B cell (primary cell): ENCODE measurements at regions not wholly inside any gene's neighbourhood (a gene's known extent, or its start where the extent isn't known, plus 50 kb on each side); places are given as distances from the start of the nearest gene placed in this dataset.

ENCODE experiments used
- ATAC-seq: fragments of 200-7000 bp; cut with Tn5 transposase; one replicate; pipeline ENCODE4 v1.10.0; 2021; ENCODE audit warnings: low read depth, mild to moderate bottlenecking, moderate number of reproducible peaks, moderate library complexity
- CTCF ChIA-PET: fragments of 350-600 bp; sonication (Branson Sonifier 250); formaldehyde crosslinking; loops from one replicate; lab custom pipeline; 2021; ENCODE audit warnings: antibody characterized with exemption, inconsistent platforms; lab: Charles Lee
- POLR2A ChIA-PET: fragments of 350-600 bp; sonication (Branson Sonifier 250); formaldehyde crosslinking; loops from one replicate; lab custom pipeline; 2021; ENCODE audit warnings: antibody characterized with exemption; lab: Charles Lee
- DNase-seq: peaks from one replicate; pipeline ENCODE4 v3.0.0; 2013
- H2AFZ ChIP-seq: 2 replicates; pipeline ENCODE4 v1.6.1; 2012; ENCODE audit warnings: mild to moderate bottlenecking, low read depth, low read length; ENCODE audit not compliant: insufficient read depth, poor library complexity, severe bottlenecking
- H3K27ac ChIP-seq, 2 donors: 1 replicate in 1 of 2; 2 replicates in 1 of 2; pipeline ENCODE4 v1.5.1; 2012 to 2013; ENCODE audit warnings: low read length in 2 of 2, mild to moderate bottlenecking in 2 of 2, moderate library complexity in 1 of 2
- H3K27me3 ChIP-seq, 4 experiments: fragments of 200-600 bp in 1 of 4; sonication (generic) in 1 of 4; replicated peaks in 1 of 4; 1 replicate in 2 of 4; 2 replicates in 2 of 4; pipeline versions ENCODE4 v1.6.1 to v1.7.0; 2013 to 2016; ENCODE audit warnings: low read length in 3 of 4, mild to moderate bottlenecking in 2 of 4, mixed read lengths in 1 of 4, moderate library complexity in 1 of 4; ENCODE audit not compliant: insufficient read depth in 4 of 4, control insufficient read depth in 3 of 4; ENCODE audit errors: control extremely low read depth in 1 of 4
- H3K36me3 ChIP-seq, 2 experiments: replicated peaks in 1 of 2; 1 replicate in 1 of 2; 2 replicates in 1 of 2; pipeline versions ENCODE4 v1.6.1 to v1.7.1; 2013; ENCODE audit warnings: low read length in 1 of 2; ENCODE audit not compliant: insufficient read depth in 2 of 2, control insufficient read depth in 1 of 2; ENCODE audit errors: control extremely low read depth in 1 of 2, extremely low read depth in 1 of 2
- H3K4me1 ChIP-seq, 2 donors: fragments of 200-600 bp in 1 of 2; sonication (generic) in 1 of 2; 1 replicate in 1 of 2; 2 replicates in 1 of 2; pipeline versions ENCODE4 v1.5.1 to v1.6.1; 2013 to 2017; ENCODE audit warnings: low read length in 2 of 2; ENCODE audit not compliant: control insufficient read depth in 2 of 2, insufficient read depth in 2 of 2
- H3K4me2 ChIP-seq: replicated peaks from 2 replicates; pipeline ENCODE3; 2012; ENCODE audit warnings: mild to moderate bottlenecking, low read depth, low read length; ENCODE audit not compliant: poor library complexity, severe bottlenecking
- H3K4me3 ChIP-seq, 5 experiments: fragments of 200-600 bp in 1 of 5; sonication (generic) in 1 of 5; 1 replicate in 3 of 5; 2 replicates in 2 of 5; pipeline versions ENCODE4 v1.5.1 to v1.7.0; 2011 to 2016; ENCODE audit warnings: low read length in 4 of 5, mild to moderate bottlenecking in 4 of 5, low read depth in 2 of 5, control low read depth in 1 of 5, moderate library complexity in 1 of 5; ENCODE audit not compliant: insufficient read depth in 1 of 5; ENCODE audit errors: control extremely low read depth in 1 of 5, extremely low read depth in 1 of 5
- H3K79me2 ChIP-seq: fragments of 200-600 bp; sonication (generic); one replicate; pipeline ENCODE4 v1.6.0; 2016; ENCODE audit warnings: low read length; ENCODE audit not compliant: control insufficient read depth, insufficient read depth
- H3K9ac ChIP-seq: fragments of 200-600 bp; sonication (generic); 2 replicates; pipeline ENCODE4 v1.6.1; 2017; ENCODE audit warnings: mild to moderate bottlenecking, low read length, moderate library complexity
- H3K9me3 ChIP-seq, 3 donors: one replicate each; pipeline versions ENCODE4 v1.6.1 to v1.7.1; 2013; ENCODE audit warnings: low read length in 2 of 3; ENCODE audit not compliant: control insufficient read depth in 2 of 3, insufficient read depth in 1 of 3; ENCODE audit errors: control extremely low read depth in 1 of 3
- H4K20me1 ChIP-seq: 2 replicates; pipeline ENCODE4 v1.6.0; 2012; ENCODE audit warnings: mild to moderate bottlenecking, low read length; ENCODE audit not compliant: insufficient read depth, control insufficient read depth, poor library complexity, severe bottlenecking
- H3K27ac Mint-ChIP-seq: one replicate; pipeline ENCODE4 v1.8.0; 2021; ENCODE audit warnings: mixed read lengths
- H3K27me3 Mint-ChIP-seq: one replicate; pipeline ENCODE4 v1.8.0; 2021; ENCODE audit warnings: mixed read lengths
- H3K4me1 Mint-ChIP-seq: one replicate; pipeline ENCODE4 v1.8.0; 2021; ENCODE audit warnings: mixed read lengths
- H3K4me3 Mint-ChIP-seq: one replicate; pipeline ENCODE4 v1.8.0; 2021; ENCODE audit warnings: mixed read lengths
- H3K9me3 Mint-ChIP-seq: one replicate; pipeline ENCODE4 v1.8.0; 2022; ENCODE audit warnings: mixed read lengths; ENCODE audit not compliant: insufficient read depth
- EZH2 ChIP-seq: IDR thresholded peaks from 2 replicates; pipeline ENCODE4 v1.6.1; 2012; ENCODE audit warnings: borderline replicate concordance, low read depth, mild to moderate bottlenecking, moderate library complexity, low read length; ENCODE audit not compliant: insufficient read depth, poor library complexity, severe bottlenecking
- WGBS: methylation state at CpG from one replicate; pipeline ENCODE4 v1.1.5; 2013; ENCODE audit warnings: missing lambda C conversion rate; ENCODE audit not compliant: insufficient coverage; 5-methylcytosine and 5-hydroxymethylcytosine counted together
- intact Hi-C: fragments of 100-400 bp; cut with micrococcal nuclease; formaldehyde crosslinking; loops from one replicate; pipeline ENCODE4 v1.10.0; 2022
- TF ChIP-seq, protein P1 (sequence below): fragments of 200-600 bp; IDR thresholded peaks from one replicate; pipeline ENCODE4 v1.8.0; 2022; ENCODE audit warnings: antibody characterized with exemption, mild to moderate bottlenecking

DNA sequence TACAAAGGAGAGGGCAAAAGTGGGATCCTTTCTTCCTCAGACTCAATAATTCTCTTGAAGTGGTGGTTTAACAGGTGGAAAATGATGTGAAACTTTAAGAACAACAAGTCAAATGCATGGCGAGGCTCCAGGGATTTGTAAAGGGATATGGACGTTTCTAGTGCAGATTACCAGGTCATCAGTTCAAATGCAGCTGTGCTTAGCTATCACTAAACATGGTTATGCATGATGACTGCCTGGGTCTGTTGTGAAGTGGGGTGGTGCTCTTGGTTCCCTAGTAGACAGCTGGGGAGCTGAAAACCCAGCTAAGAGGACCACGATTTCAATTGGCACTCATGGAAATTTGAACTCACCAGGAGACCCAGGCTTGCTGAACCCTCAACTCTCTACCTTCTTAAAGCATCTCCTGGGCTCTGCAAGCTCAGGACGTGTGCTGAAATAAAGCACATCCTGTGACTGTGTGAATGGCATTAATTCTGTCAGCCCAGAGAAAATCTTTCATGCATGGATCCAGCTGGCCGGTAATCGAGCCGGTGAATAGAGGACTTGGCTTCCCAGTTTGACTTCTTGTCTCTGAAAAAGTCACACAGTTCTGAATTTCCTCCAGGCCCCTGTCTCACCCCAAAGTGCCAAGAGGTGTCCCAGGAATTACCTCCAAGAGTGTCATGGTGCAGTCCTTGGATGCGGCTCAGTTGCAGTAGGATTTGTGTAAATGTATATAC is 146.1 kb downstream of the MTX2 start:
- peaks cover 0 to 7% (median 0%) of the 10 kb centered on the region in 4 experiments for H3K27me3 ChIP-seq
- no peak for TF ChIP-seq EZH2
- TF ChIP-seq, protein P1, sequence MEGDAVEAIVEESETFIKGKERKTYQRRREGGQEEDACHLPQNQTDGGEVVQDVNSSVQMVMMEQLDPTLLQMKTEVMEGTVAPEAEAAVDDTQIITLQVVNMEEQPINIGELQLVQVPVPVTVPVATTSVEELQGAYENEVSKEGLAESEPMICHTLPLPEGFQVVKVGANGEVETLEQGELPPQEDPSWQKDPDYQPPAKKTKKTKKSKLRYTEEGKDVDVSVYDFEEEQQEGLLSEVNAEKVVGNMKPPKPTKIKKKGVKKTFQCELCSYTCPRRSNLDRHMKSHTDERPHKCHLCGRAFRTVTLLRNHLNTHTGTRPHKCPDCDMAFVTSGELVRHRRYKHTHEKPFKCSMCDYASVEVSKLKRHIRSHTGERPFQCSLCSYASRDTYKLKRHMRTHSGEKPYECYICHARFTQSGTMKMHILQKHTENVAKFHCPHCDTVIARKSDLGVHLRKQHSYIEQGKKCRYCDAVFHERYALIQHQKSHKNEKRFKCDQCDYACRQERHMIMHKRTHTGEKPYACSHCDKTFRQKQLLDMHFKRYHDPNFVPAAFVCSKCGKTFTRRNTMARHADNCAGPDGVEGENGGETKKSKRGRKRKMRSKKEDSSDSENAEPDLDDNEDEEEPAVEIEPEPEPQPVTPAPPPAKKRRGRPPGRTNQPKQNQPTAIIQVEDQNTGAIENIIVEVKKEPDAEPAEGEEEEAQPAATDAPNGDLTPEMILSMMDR: no peak
- Mint-ChIP-seq H3K4me3 (no peak overlapping the region), H3K27me3 (peaks cover 29% of the 10 kb centered on the region), H3K27ac (no peak overlapping the region), H3K4me1 (no peaks in the 10 kb centered on the region), H3K9me3 (no peaks in the 10 kb centered on the region)
- intact Hi-C loops: no loop called here
- H3K4me2 ChIP-seq: no peak overlapping the region
- no peaks in the 10 kb centered on the region for H4K20me1 ChIP-seq
- POLR2A ChIA-PET: no interaction called here
- no peaks in the 10 kb centered on the region for H3K36me3 ChIP-seq
- no peak overlapping the region for H3K27ac ChIP-seq
- no peaks in the 10 kb centered on the region for H3K4me1 ChIP-seq
- no peak overlapping the region for H3K9ac ChIP-seq
- WGBS: 53% methylated on average over 6 of the region's 8 CpGs
- DNase-seq (no peak), ATAC-seq (no peak)
- H2AFZ ChIP-seq: no peak overlapping the region
- no peak overlapping the region for H3K4me3 ChIP-seq
- H3K9me3 ChIP-seq: no peaks in the 10 kb centered on the region
- CTCF ChIA-PET: no interaction called here
- H3K79me2 ChIP-seq: no peaks in the 10 kb centered on the region

DNA sequence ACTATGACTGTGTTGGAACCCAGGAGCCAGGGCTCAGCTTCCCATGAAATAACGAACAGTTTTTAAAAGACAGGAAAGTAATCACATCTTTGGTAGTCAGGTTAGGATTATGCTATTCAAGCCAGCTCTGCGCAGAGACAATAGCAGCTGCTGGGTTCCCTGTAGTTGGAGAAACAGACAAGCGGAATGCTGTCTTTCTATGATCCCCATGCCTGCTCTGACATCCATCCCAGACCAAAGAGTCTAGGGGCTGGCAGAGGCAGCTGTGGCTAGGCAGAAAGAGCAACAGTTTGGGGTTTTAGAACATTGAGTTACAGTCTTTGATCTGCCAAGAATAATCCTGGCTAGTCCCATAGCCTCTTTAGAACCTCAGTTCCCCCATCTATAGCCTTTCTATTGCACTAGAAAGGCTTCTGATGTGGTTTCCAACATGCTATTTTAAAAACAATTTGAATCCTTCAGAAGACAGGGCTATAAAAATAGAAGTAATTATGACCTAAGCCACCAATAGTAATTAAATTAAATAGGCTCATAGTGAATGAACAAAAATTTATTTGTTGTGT is 146.8 kb downstream of the MTX2 start:
- intact Hi-C loops: no loop called here
- Histone ChIP-seq H3K27me3 (peaks cover 0 to 4% (median 0%) of the 10 kb centered on the region in 4 experiments), H3K9ac (no peak overlapping the region), H4K20me1 (no peaks in the 10 kb centered on the region), H3K79me2 (no peaks in the 10 kb centered on the region), H3K4me2 (no peak overlapping the region), H3K4me1 (no peaks in the 10 kb centered on the region), H3K36me3 (no peaks in the 10 kb centered on the region), H3K9me3 (no peaks in the 10 kb centered on the region), H3K4me3 (no peak overlapping the region), H2AFZ (no peak overlapping the region), H3K27ac (no peak overlapping the region)
- DNase-seq (no peak), ATAC-seq (no peak)
- Mint-ChIP-seq H3K4me1 (no peaks in the 10 kb centered on the region), H3K27me3 (peaks cover 28% of the 10 kb centered on the region), H3K4me3 (no peak overlapping the region), H3K9me3 (no peaks in the 10 kb centered on the region), H3K27ac (no peak overlapping the region)
- POLR2A ChIA-PET: no interaction called here
- CTCF ChIA-PET: no interaction called here
- 50% methylated on average over 2 of the region's 3 CpGs for WGBS
- no peak for TF ChIP-seq EZH2
- TF ChIP-seq, protein P1: no peak
